H1 (cell line): ENCODE measurements at regions not wholly inside any gene's neighbourhood (a gene's known extent, or its start where the extent isn't known, plus 50 kb on each side); places are given as distances from the start of the nearest gene placed in this dataset.

Experiments
- CTCF ChIA-PET: fragments of 300-600 bp; sonication (Branson Sonifier 250); formaldehyde crosslinking; loops from one replicate; lab custom pipeline; 2021; ENCODE audit not compliant: partially characterized antibody; lab: Charles Lee
- POLR2A ChIA-PET: fragments of 300-600 bp; sonication (Branson Sonifier 250); formaldehyde crosslinking; loops from one replicate; lab custom pipeline; 2021; ENCODE audit warnings: inconsistent platforms; ENCODE audit not compliant: partially characterized antibody; lab: Charles Lee
- DNase-seq, 2 experiments: peaks; one replicate each; pipeline versions ENCODE4 v3.0.0 to v3.0.0-alpha.2; 2010 to 2022; ENCODE audit warnings: low spot score in 2 of 2, low read depth in 1 of 2, mixed read lengths in 1 of 2
- FAIRE-seq: peaks from 2 replicates; lab custom pipeline; 2011; peaks lifted over from hg19 to GRCh38; lab: Jason Lieb, UNC
- H2AFZ ChIP-seq: 2 replicates; pipeline ENCODE4 v1.8.1; 2012; ENCODE audit warnings: low read length, inconsistent platforms
- H2AK5ac ChIP-seq: 2 replicates; pipeline ENCODE4 v1.6.1; 2013; ENCODE audit warnings: low read depth, low read length
- H2BK120ac ChIP-seq: replicated peaks from 2 replicates; pipeline ENCODE3; 2013; ENCODE audit warnings: low read depth, low read length, inconsistent platforms
- H2BK12ac ChIP-seq: 2 replicates; pipeline ENCODE4 v1.6.1; 2013; ENCODE audit warnings: low read depth, low read length
- H2BK15ac ChIP-seq: 2 replicates; pipeline ENCODE4 v1.6.1; 2013; ENCODE audit warnings: low read length
- H2BK20ac ChIP-seq: 2 replicates; pipeline ENCODE4 v1.6.1; 2013; ENCODE audit warnings: low read length
- H2BK5ac ChIP-seq: 2 replicates; pipeline ENCODE4 v1.6.1; 2013; ENCODE audit warnings: low read depth, low read length
- H3K14ac ChIP-seq: 2 replicates; pipeline ENCODE4 v1.6.1; 2013; ENCODE audit warnings: inconsistent platforms; ENCODE audit not compliant: insufficient read length
- H3K18ac ChIP-seq: 2 replicates; pipeline ENCODE4 v1.6.1; 2013; ENCODE audit warnings: low read length; ENCODE audit errors: extremely low read depth
- H3K23ac ChIP-seq: 2 replicates; pipeline ENCODE4 v1.6.1; 2013; ENCODE audit warnings: inconsistent platforms; ENCODE audit not compliant: insufficient read length
- H3K23me2 ChIP-seq: 2 replicates; pipeline ENCODE4 v1.6.1; 2013; ENCODE audit warnings: low read depth, low read length
- H3K27ac ChIP-seq: 2 replicates; pipeline ENCODE4 v1.6.1; 2011; ENCODE audit warnings: low read depth, low read length, inconsistent platforms
- H3K27me3 ChIP-seq, 4 experiments: replicated peaks in 1 of 4; 1 replicate in 1 of 4; 2 replicates in 3 of 4; pipeline versions ENCODE4 v1.6.1 to v1.8.1; 2011 to 2013; ENCODE audit warnings: low read length in 3 of 4, mild to moderate bottlenecking in 3 of 4, inconsistent platforms in 2 of 4, mixed read lengths in 2 of 4, moderate library complexity in 1 of 4; ENCODE audit not compliant: control insufficient read depth in 3 of 4, insufficient read depth in 3 of 4; ENCODE audit errors: extremely low read depth in 1 of 4
- H3K36me3 ChIP-seq, 4 experiments: 2 replicates each; pipeline versions ENCODE4 v1.6.1 to v1.8.1; 2011 to 2013; ENCODE audit warnings: mild to moderate bottlenecking in 4 of 4, low read length in 3 of 4, moderate library complexity in 2 of 4, control low read depth in 1 of 4, inconsistent platforms in 1 of 4; ENCODE audit not compliant: insufficient read depth in 4 of 4, control insufficient read depth in 2 of 4
- H3K4ac ChIP-seq: replicated peaks from 2 replicates; pipeline ENCODE3; 2013; ENCODE audit warnings: low read length, low read depth, mixed read lengths, inconsistent platforms; ENCODE audit not compliant: insufficient read length
- H3K4me1 ChIP-seq, 4 experiments: replicated peaks in 1 of 4; 1 replicate in 1 of 4; 2 replicates in 3 of 4; pipeline versions ENCODE4 v1.6.1 to v1.8.1; 2011 to 2013; ENCODE audit warnings: low read length in 3 of 4, inconsistent platforms in 2 of 4, mixed read lengths in 1 of 4; ENCODE audit not compliant: insufficient read depth in 4 of 4, control insufficient read depth in 3 of 4
- H3K4me2 ChIP-seq, 2 experiments: 2 replicates each; pipeline versions ENCODE4 v1.6.1 to v1.8.1; 2011 to 2013; ENCODE audit warnings: low read depth in 2 of 2, low read length in 2 of 2, control low read depth in 1 of 2, inconsistent platforms in 1 of 2, mild to moderate bottlenecking in 1 of 2; ENCODE audit not compliant: insufficient read depth in 1 of 2
- H3K4me3 ChIP-seq, 4 experiments: fragments of 200-600, 300-600 bp in 1 of 4; sonication (generic), shearing (Covaris generic), sonication (Bioruptor Twin) in 1 of 4; 2 replicates each; pipeline versions ENCODE4 v1.5.1 to v1.8.1; 2011 to 2016; ENCODE audit warnings: low read length in 4 of 4, low read depth in 3 of 4, control low read depth in 2 of 4, inconsistent platforms in 2 of 4, mild to moderate bottlenecking in 2 of 4, mixed read lengths in 1 of 4, moderate library complexity in 1 of 4; ENCODE audit not compliant: insufficient read depth in 2 of 4; ENCODE audit errors: extremely low read depth in 1 of 4
- H3K56ac ChIP-seq: replicated peaks from 2 replicates; pipeline ENCODE3; 2013; ENCODE audit warnings: low read depth, mild to moderate bottlenecking, mixed read lengths, low read length, inconsistent platforms; ENCODE audit not compliant: insufficient read length
- H3K79me1 ChIP-seq: 2 replicates; pipeline ENCODE4 v1.6.1; 2013; ENCODE audit warnings: low read depth, low read length, control low read depth
- H3K79me2 ChIP-seq, 2 experiments: 2 replicates each; pipeline versions ENCODE4 v1.6.1 to v1.8.1; 2012 to 2013; ENCODE audit warnings: low read length in 2 of 2, mild to moderate bottlenecking in 2 of 2, inconsistent platforms in 1 of 2; ENCODE audit not compliant: insufficient read depth in 2 of 2, control insufficient read depth in 1 of 2
- H3K9ac ChIP-seq, 4 experiments: replicated peaks in 1 of 4; 1 replicate in 1 of 4; 2 replicates in 3 of 4; pipeline versions ENCODE4 v1.6.1 to v1.8.1; 2011 to 2013; ENCODE audit warnings: low read depth in 3 of 4, low read length in 3 of 4, control low read depth in 2 of 4, mild to moderate bottlenecking in 2 of 4, moderate library complexity in 2 of 4, inconsistent platforms in 1 of 4; ENCODE audit errors: extremely low read depth in 1 of 4
- H3K9me3 ChIP-seq, 2 experiments: 2 replicates each; pipeline versions ENCODE4 v1.6.1 to v1.8.1; 2012 to 2013; ENCODE audit warnings: mild to moderate bottlenecking in 2 of 2, moderate library complexity in 2 of 2, control low read depth in 1 of 2, inconsistent platforms in 1 of 2, low read depth in 1 of 2, low read length in 1 of 2, mixed read lengths in 1 of 2; ENCODE audit not compliant: insufficient read depth in 2 of 2
- H4K20me1 ChIP-seq, 2 experiments: replicated peaks in 1 of 2; 2 replicates each; pipeline versions ENCODE3 to v1.8.1; 2011 to 2013; ENCODE audit warnings: inconsistent platforms in 2 of 2, low read length in 2 of 2, mild to moderate bottlenecking in 1 of 2; ENCODE audit not compliant: insufficient read depth in 2 of 2, control insufficient read depth in 1 of 2
- H4K5ac ChIP-seq: 2 replicates; pipeline ENCODE4 v1.6.1; 2013; ENCODE audit warnings: low read length, low read depth, mixed read lengths, inconsistent platforms; ENCODE audit not compliant: insufficient read length
- H4K8ac ChIP-seq: 2 replicates; pipeline ENCODE4 v1.8.0; 2013; ENCODE audit warnings: mild to moderate bottlenecking, moderate library complexity, low read length, inconsistent platforms; ENCODE audit not compliant: insufficient read depth; ENCODE audit errors: extremely low read depth
- H4K91ac ChIP-seq: replicated peaks from 2 replicates; pipeline ENCODE3; 2013; ENCODE audit warnings: low read length, mixed read lengths, inconsistent platforms; ENCODE audit not compliant: insufficient read length
- TEAD4 ChIP-seq: IDR thresholded peaks from 2 replicates; pipeline ENCODE4 v1.6.1; 2012; ENCODE audit warnings: low read depth, low read length, inconsistent platforms, mixed read lengths
- WGBS, 2 experiments: shearing (Covaris generic) in 1 of 2; methylation state at CpG; one replicate each; pipeline versions ENCODE4 v1.1.6 to v1.1.7; 2013 to 2015; ENCODE audit warnings: low lambda C conversion rate in 2 of 2, mixed read lengths in 2 of 2, inconsistent platforms in 1 of 2, low coverage in 1 of 2, missing lambda C conversion rate in 1 of 2; ENCODE audit not compliant: insufficient replicate concordance in 2 of 2, insufficient coverage in 1 of 2, insufficient read length in 1 of 2; ENCODE audit errors: extremely low coverage in 1 of 2, missing lambda C conversion rate in 1 of 2; 5-methylcytosine and 5-hydroxymethylcytosine counted together

DNA sequence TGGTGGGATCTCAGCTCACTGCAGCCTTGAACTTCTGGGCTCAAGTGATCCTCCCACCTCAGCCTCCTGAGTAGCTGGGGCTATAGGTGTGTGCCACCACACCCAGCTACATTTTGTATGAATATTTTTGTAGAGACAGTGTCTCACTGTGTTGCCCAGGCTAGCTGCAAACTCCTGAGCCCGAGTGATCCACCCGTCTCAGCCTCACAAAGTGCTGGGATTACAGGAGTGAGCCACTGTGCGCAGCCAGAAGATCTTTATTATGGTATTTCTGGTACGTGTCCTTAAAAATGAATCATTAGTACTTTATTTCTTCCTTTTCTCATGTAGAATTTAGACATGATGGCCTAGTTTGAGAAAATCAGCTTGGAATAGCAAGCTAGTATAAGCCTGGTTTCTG is 153.3 kb downstream of the BCHE start:
- Histone ChIP-seq H3K27me3 (no peaks in the 10 kb centered on the region), H3K79me1 (no peaks in the 10 kb centered on the region), H3K9ac (no peak overlapping the region), H3K23me2 (no peaks in the 10 kb centered on the region), H3K18ac (no peak overlapping the region), H3K56ac (no peak overlapping the region), H3K4me3 (no peak overlapping the region), H3K4ac (no peak overlapping the region), H3K23ac (no peak overlapping the region), H2AFZ (no peak overlapping the region), H4K5ac (no peak overlapping the region), H2BK5ac (no peak overlapping the region), H3K79me2 (no peaks in the 10 kb centered on the region), H3K36me3 (no peaks in the 10 kb centered on the region), H2BK12ac (no peak overlapping the region), H2BK120ac (no peak overlapping the region), H4K20me1 (no peaks in the 10 kb centered on the region), H4K91ac (no peak overlapping the region), H2BK20ac (no peak overlapping the region), H3K9me3 (no peaks in the 10 kb centered on the region), H4K8ac (no peak overlapping the region), H2AK5ac (no peak overlapping the region), H2BK15ac (no peak overlapping the region), H3K14ac (no peak overlapping the region), H3K4me1 (no peaks in the 10 kb centered on the region), H3K27ac (no peak overlapping the region), H3K4me2 (no peak overlapping the region)
- DNase-seq (no peak), FAIRE-seq (no peak)
- ChIA-PET CTCF (interaction anchor here (1.0 to 1.3 kb wide), 2 partner anchors 58 to 653 kb away, joined by 3 to 6 read pairs; no protein-coding TSS in a partner anchor), POLR2A (no interaction called here)
- no peak for TF ChIP-seq TEAD4
- 92% methylated on average over 4 of the region's 4 CpGs; no CpG with 5 or more reads in 1 of the 2 experiments for WGBS, 2 experiments
